SK-N-SH (cell line): ENCODE measurements at regions not wholly inside any gene's neighbourhood (a gene's known extent, or its start where the extent isn't known, plus 50 kb on each side); places are given as distances from the start of the nearest gene placed in this dataset.

Experiments
- CHD2 ChIP-seq: fragments of 150-350 bp; IDR thresholded peaks from 2 replicates; pipeline ENCODE4 v1.6.1; 2018; ENCODE audit warnings: low read length; ENCODE audit not compliant: partially characterized antibody
- EP300 ChIP-seq, 2 experiments: IDR thresholded peaks; 2 replicates each; pipeline versions ENCODE4 v1.4.0 to v1.6.1; 2012; ENCODE audit warnings: borderline replicate concordance in 1 of 2, low read depth in 1 of 2, low read length in 1 of 2
- POLR2AphosphoS5 ChIP-seq: IDR thresholded peaks from 2 replicates; pipeline ENCODE4 v1.6.1; 2012; ENCODE audit warnings: low read depth, low read length
- TCF12 ChIP-seq: IDR thresholded peaks from 2 replicates; pipeline ENCODE4 v1.4.0; 2012
- TF ChIP-seq, protein P1 (sequence below): fragments of 200-600 bp; sonication (generic); IDR thresholded peaks from 2 replicates; pipeline ENCODE4 v1.6.1; 2017; ENCODE audit warnings: antibody characterized with exemption, mild to moderate bottlenecking, moderate library complexity
- TF ChIP-seq, protein P2 (sequence below): IDR thresholded peaks from 2 replicates; pipeline ENCODE4 v1.6.1; 2012; ENCODE audit warnings: mild to moderate bottlenecking, low read depth, low read length, moderate library complexity
- TF ChIP-seq, protein P3 (sequence below): fragments of 150-350 bp; IDR thresholded peaks from 2 replicates; pipeline ENCODE4 v1.6.1; 2017; ENCODE audit warnings: antibody characterized with exemption, low read length, low read depth, borderline replicate concordance
- TF ChIP-seq, protein P4 (sequence below): IDR thresholded peaks from 2 replicates; pipeline ENCODE4; 2012

DNA sequence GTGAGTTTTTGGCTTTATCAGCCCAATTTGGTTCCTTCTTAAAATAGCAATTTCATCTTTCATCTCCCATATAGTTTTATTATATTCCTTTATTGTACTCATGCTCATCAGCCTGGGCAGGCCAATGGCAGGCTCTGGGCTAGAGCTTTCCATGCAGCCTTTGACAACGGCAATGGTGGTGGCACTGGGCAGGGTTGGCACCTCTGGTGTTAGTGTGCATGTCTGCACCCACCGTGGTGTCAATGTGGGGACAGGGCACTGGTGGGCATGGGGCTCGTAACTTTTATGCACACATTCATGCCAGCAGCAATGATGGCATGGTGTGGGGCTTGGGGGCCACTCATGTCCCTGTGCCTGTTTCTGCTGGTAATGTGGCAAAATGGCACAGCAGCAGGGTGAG lies 1305.4 kb downstream of the DSC3 start:
- TF ChIP-seq CHD2 = no peak
- TF ChIP-seq, protein P1, sequence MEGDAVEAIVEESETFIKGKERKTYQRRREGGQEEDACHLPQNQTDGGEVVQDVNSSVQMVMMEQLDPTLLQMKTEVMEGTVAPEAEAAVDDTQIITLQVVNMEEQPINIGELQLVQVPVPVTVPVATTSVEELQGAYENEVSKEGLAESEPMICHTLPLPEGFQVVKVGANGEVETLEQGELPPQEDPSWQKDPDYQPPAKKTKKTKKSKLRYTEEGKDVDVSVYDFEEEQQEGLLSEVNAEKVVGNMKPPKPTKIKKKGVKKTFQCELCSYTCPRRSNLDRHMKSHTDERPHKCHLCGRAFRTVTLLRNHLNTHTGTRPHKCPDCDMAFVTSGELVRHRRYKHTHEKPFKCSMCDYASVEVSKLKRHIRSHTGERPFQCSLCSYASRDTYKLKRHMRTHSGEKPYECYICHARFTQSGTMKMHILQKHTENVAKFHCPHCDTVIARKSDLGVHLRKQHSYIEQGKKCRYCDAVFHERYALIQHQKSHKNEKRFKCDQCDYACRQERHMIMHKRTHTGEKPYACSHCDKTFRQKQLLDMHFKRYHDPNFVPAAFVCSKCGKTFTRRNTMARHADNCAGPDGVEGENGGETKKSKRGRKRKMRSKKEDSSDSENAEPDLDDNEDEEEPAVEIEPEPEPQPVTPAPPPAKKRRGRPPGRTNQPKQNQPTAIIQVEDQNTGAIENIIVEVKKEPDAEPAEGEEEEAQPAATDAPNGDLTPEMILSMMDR = no peak
- TF ChIP-seq, protein P2, sequence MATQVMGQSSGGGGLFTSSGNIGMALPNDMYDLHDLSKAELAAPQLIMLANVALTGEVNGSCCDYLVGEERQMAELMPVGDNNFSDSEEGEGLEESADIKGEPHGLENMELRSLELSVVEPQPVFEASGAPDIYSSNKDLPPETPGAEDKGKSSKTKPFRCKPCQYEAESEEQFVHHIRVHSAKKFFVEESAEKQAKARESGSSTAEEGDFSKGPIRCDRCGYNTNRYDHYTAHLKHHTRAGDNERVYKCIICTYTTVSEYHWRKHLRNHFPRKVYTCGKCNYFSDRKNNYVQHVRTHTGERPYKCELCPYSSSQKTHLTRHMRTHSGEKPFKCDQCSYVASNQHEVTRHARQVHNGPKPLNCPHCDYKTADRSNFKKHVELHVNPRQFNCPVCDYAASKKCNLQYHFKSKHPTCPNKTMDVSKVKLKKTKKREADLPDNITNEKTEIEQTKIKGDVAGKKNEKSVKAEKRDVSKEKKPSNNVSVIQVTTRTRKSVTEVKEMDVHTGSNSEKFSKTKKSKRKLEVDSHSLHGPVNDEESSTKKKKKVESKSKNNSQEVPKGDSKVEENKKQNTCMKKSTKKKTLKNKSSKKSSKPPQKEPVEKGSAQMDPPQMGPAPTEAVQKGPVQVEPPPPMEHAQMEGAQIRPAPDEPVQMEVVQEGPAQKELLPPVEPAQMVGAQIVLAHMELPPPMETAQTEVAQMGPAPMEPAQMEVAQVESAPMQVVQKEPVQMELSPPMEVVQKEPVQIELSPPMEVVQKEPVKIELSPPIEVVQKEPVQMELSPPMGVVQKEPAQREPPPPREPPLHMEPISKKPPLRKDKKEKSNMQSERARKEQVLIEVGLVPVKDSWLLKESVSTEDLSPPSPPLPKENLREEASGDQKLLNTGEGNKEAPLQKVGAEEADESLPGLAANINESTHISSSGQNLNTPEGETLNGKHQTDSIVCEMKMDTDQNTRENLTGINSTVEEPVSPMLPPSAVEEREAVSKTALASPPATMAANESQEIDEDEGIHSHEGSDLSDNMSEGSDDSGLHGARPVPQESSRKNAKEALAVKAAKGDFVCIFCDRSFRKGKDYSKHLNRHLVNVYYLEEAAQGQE = no peak
- TF ChIP-seq POLR2AphosphoS5 = no peak
- no peak for TF ChIP-seq TCF12
- TF ChIP-seq, protein P3, sequence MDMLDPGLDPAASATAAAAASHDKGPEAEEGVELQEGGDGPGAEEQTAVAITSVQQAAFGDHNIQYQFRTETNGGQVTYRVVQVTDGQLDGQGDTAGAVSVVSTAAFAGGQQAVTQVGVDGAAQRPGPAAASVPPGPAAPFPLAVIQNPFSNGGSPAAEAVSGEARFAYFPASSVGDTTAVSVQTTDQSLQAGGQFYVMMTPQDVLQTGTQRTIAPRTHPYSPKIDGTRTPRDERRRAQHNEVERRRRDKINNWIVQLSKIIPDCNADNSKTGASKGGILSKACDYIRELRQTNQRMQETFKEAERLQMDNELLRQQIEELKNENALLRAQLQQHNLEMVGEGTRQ = no peak
- TF ChIP-seq, protein P4, sequence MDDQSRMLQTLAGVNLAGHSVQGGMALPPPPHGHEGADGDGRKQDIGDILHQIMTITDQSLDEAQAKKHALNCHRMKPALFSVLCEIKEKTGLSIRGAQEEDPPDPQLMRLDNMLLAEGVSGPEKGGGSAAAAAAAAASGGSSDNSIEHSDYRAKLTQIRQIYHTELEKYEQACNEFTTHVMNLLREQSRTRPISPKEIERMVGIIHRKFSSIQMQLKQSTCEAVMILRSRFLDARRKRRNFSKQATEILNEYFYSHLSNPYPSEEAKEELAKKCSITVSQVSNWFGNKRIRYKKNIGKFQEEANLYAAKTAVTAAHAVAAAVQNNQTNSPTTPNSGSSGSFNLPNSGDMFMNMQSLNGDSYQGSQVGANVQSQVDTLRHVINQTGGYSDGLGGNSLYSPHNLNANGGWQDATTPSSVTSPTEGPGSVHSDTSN = no peak
- TF ChIP-seq EP300 (IDR thresholded peaks at IDR 0.05; ENCODE audit: borderline replicate concordance in 1 of 2, low read depth in 1 of 2, low read length in 1 of 2) = no peak
